ENCODE measurements at regions not wholly inside any gene's neighbourhood (a gene's known extent, or its start where the extent isn't known, plus 50 kb on each side); places are given as distances from the start of the nearest gene placed in this dataset.

DNA sequence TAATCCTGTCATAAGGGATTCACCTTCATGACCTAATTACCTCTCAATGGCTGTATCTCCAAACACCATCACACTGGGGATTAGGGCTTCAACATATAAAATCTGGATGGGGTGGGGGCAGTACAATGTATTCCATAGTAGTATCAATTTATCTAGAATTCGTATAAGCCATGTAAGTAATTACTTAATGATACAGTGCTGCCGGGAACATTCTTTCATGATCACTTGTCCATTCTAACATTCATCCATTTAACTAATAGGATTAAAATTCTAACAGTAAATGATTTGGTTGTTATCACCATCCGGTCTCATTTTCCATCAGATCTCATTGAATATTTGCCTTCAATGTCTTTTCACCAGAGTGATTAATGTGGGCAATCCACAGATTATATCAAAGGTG lies 1620.9 kb upstream of the TENM3 start:
- Histone ChIP-seq H3K4me3 (replicated peaks; ENCODE audit: low read depth, low read length) (no peak overlapping the region), H3K27me3 (replicated peaks; ENCODE audit: control insufficient read depth, insufficient read depth, low read length) (no peaks in the 10 kb centered on the region), H3K36me3 (ENCODE audit: control insufficient read depth, insufficient read depth, low read length) (no peaks in the 10 kb centered on the region)
- TF ChIP-seq CTCF (IDR thresholded peaks at IDR 0.05; ENCODE audit: insufficient read depth, low read length, poor library complexity, severe bottlenecking), result no peak
- no peak for DNase-seq (ENCODE audit: extremely low read depth, insufficient read length)

DNA sequence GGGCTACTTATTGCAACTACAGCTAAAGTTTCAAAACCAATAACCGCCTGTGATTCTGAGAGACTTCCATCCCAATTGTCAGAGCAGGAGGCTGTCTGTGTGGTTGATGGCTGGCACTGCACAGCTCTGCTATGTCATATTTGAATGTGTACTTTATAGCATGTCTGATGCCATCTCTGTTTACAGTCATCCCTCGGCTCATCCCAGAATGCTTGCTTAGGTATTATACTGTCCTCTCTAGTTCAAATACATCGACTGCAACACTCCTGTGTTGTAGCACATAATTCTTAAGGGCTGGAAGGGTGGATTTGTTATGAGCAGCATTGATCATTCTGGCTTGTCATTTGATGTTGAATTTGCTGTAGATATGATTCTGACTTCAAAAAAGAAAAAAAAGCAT lies 1617.5 kb upstream of the TENM3 start:
- Histone ChIP-seq H3K4me3 (replicated peaks; ENCODE audit: low read depth, low read length) (no peak overlapping the region), H3K36me3 (ENCODE audit: control insufficient read depth, insufficient read depth, low read length) (no peaks in the 10 kb centered on the region), H3K27me3 (replicated peaks; ENCODE audit: control insufficient read depth, insufficient read depth, low read length) (no peaks in the 10 kb centered on the region)
- TF ChIP-seq CTCF (IDR thresholded peaks at IDR 0.05; ENCODE audit: insufficient read depth, low read length, poor library complexity, severe bottlenecking), result no peak
- DNase-seq (ENCODE audit: extremely low read depth, insufficient read length), result no peak

DNA sequence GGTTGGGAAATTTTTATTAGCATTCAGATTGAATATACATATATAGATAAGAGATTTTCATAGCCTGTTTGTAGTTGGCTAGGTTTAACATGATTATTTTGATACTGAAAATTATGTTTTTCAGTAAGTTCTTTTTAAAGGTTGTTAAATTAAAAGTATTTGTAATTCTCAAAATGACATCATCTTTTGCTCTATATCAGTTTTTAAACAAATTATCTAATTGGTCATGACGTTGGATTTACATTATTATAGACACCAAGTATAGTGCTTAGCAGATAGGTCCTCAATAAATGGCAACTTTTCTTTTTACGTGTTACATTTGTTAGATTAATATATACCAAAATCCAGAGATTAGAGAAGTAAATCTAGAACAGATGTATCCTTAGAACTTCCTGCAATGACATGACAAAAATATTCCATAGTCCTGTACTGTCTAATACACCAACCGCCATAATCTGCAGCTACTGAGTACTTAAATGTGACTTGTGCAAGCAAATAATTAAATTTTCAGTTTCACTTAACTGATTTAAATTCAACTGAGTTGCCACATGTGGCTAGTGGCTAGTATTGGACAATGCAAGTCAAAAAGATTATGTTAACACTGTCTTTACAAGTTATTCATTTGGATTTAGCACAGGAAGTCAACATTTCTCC lies 1613.1 kb upstream of the TENM3 start:
- H3K36me3 ChIP-seq (ENCODE audit: control insufficient read depth, insufficient read depth, low read length), result no peaks in the 10 kb centered on the region
- DNase-seq (ENCODE audit: extremely low read depth, insufficient read length), result no peak
- H3K27me3 ChIP-seq (replicated peaks; ENCODE audit: control insufficient read depth, insufficient read depth, low read length), result no peaks in the 10 kb centered on the region
- TF ChIP-seq CTCF (IDR thresholded peaks at IDR 0.05; ENCODE audit: insufficient read depth, low read length, poor library complexity, severe bottlenecking), result no peak
- H3K4me3 ChIP-seq (replicated peaks; ENCODE audit: low read depth, low read length), result no peak overlapping the region

DNA sequence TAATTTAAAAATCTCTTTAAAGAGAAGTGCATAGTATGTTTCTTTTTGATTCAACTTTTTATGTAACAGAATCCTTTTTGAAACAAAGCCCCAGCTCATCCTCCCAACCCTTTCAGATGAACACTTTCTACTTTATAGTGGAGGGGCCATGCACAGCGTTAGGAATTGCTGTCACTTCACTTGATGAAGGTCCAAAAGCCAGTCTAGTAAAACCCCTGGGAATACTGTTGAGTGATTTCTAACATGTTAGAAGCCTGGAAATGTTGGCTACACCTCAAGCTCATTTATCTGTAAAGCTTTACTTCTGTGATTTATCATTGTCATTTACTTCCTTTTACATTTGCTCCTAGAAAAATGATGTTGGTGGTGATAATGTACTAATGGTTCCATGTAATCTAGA lies 1608.9 kb upstream of the TENM3 start:
- no peak for DNase-seq (ENCODE audit: extremely low read depth, insufficient read length)
- no peak for TF ChIP-seq CTCF (IDR thresholded peaks at IDR 0.05; ENCODE audit: insufficient read depth, low read length, poor library complexity, severe bottlenecking)
- H3K36me3 ChIP-seq (ENCODE audit: control insufficient read depth, insufficient read depth, low read length), result no peaks in the 10 kb centered on the region
- H3K4me3 ChIP-seq (replicated peaks; ENCODE audit: low read depth, low read length), result no peak overlapping the region
- no peaks in the 10 kb centered on the region for H3K27me3 ChIP-seq (replicated peaks; ENCODE audit: control insufficient read depth, insufficient read depth, low read length)

- Histone ChIP-seq H3K27me3 (replicated peaks; ENCODE audit: control insufficient read depth, insufficient read depth, low read length) (no peaks in the 10 kb centered on the region), H3K36me3 (ENCODE audit: control insufficient read depth, insufficient read depth, low read length) (no peaks in the 10 kb centered on the region), H3K4me3 (replicated peaks; ENCODE audit: low read depth, low read length) (no peak overlapping the region)
- TF ChIP-seq CTCF (IDR thresholded peaks at IDR 0.05; ENCODE audit: insufficient read depth, low read length, poor library complexity, severe bottlenecking), result no peak
- DNase-seq (ENCODE audit: extremely low read depth, insufficient read length), result no peak
Measured at GRCh38 chr4:180635281-180635680, 1607.9 kb upstream of the TENM3 start.
